HG03159 (cell line): ENCODE measurements at regions not wholly inside any gene's neighbourhood (a gene's known extent, or its start where the extent isn't known, plus 50 kb on each side); places are given as distances from the start of the nearest gene placed in this dataset.

Experiments
- ATAC-seq: cut with Tn5 transposase; IDR thresholded peaks from one replicate; pipeline ENCODE4 v1.9.1; 2021; ENCODE audit warnings: mild to moderate bottlenecking, moderate library complexity; ENCODE audit not compliant: unreplicated experiment

DNA sequence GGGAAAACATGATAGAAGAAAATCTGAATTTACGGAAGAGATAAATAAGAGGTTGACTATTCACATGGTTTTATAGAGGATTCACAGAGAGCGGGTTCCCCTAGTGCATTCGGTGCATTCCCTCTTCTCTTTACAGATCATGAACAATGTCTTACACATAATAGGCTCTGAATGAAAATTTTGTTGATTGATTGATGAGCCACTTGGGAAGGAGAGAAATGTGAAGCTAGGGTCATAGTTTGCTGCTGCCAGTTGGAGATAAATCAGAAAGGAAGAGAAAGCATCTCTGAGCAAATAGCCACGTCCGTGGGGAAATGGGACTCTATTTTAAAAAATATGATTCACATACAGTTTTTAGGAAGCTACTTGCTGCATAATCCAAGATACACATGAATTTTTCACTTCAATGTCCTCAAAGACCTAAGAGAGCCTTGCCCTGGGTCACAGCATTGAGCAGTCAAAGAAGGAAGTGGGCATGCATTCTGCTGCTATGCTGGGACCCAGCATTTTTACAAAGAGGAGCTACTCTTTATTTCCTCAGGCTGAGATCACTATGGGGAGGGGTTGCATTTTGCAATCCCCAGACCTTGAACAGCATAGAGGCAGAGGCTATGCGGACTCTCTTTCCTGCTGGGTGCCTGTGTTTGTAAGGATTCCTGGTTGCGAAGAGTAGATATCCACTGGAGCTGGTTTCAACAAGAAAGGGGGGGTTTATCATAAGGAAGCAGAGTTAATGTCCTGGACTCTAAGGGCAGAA lies 395.3 kb downstream of the TSN start:
- ATAC-seq = no peak

DNA sequence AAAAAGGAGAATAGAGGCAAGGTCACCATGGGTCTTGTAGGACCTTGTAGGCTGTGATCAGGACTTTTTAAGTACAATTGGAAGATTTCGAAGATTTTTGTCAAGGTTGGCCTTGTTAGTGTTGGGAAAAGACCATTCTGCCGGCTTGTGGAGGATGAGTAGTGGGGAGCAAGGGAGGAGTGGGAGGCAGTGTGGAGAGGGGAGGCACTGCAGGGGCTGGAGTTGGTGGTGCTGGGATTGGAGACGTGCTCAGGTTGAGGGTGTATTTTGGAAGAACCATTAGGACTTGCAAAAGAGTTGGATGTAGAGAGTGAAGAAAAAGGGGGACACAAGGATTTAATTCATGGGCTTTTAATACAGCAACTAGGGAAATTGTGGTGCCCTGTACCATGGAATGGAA lies 397.1 kb downstream of the TSN start:
- no peak for ATAC-seq

DNA sequence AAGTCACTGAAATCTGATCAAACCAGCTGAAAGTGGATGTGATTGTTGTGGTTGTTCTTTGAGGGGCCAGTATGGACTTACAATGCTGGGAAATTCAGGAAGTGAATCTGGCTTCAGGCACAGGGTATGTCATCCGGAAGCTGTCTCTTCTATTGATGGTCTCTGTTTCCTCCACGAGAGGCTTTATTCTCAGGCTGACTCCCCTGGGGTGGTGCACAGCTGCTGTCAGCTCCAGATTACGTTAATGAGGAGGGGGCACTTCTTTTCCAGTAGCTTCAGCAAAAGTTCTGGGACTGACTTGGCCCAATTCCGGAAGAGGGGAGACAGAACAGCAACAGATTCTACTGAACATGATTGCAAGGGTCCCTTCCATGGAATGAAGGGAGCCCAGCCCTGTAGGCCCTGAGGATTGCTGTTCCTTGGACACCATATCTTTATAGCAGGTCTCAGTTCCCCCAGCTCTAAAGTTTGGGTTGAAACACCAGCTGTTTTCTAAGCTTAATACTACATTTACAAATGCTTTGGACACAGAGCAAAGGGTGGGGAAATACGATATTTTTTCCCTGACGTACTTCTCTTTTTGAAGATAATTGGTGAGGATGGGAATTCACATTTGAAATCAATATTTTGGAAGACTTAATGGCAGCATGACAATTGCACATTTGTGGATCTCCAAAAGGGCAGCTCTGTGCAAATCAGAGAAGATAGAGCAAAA lies 400.9 kb downstream of the TSN start:
- no peak for ATAC-seq

DNA sequence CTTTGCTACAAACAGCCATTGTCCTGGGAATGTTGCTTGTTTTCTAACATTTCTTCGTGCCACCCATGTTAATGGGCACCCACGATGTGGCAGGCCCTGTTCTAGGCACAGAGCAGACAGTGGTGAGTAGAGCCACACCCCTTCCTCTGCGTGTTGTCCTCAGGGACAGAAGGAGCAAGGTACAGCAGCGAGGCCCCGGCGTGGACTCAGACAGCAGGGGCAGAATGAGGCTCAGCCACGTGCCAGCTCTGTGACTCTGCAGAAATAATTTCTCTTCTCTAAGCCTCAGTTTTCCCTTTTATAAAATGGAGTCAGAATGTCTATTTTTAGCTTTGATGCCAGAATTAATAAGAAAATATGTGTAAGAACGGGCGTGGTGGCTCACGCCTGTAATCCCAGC lies 401.7 kb downstream of the TSN start:
- ATAC-seq = no peak

DNA sequence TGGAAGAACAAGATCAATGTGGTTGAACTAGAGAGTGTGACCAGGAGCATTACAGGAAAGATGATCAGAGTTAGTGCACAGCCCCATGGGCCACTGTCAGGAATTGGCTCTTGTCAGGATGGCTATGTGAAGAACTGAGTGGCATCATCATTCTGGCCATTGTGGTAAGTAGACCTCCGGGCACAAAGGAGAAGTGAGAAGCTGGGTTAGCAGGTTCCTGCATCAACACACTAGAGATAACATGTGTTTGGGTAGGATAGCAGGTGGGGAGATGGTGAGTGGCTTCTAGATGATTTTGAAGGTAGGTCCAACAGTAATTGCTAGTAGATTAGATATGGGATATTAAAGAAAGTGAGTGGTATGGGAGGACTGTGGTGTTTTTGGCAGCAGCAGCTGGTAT lies 408.2 kb downstream of the TSN start:
- ATAC-seq = no peak

DNA sequence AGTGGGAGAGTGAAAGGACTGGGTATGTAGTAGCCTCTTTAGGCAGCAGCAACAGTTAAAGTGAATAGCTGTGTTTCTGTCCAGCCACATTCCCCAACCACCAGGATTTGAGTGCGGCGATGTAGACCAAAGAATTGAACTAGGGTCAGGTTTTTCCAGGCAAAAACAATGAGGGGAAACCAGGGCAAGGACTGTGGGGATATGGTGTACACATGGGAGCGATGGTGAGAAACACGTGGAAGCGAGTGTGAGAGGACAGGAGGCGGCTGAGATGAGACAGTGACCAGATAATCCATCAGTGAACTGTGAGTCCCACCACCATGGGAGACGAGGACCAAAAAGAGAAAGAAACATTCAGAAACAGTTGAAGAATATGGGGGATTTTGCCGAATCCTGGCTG lies 409.5 kb downstream of the TSN start:
- no peak for ATAC-seq

DNA sequence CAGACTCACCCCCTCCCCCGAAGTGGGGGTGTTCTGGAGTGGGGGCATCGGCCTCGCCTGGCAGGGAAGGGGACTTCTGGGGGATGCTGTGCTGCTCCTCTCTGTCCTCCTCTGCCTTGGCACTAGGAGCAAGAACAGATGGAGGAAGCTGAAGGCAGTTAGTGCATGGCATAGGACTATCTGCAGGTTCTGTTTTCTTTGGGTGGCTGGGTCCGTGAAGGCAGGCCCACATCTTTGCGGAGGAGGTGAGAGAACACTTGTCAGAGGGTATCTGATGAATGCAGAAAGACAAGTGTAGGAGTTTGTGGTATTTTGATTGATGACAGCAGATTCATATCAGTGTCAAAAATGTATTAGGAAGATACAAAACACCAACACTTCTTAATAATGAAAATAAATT lies 411.4 kb downstream of the TSN start:
- ATAC-seq = no peak

DNA sequence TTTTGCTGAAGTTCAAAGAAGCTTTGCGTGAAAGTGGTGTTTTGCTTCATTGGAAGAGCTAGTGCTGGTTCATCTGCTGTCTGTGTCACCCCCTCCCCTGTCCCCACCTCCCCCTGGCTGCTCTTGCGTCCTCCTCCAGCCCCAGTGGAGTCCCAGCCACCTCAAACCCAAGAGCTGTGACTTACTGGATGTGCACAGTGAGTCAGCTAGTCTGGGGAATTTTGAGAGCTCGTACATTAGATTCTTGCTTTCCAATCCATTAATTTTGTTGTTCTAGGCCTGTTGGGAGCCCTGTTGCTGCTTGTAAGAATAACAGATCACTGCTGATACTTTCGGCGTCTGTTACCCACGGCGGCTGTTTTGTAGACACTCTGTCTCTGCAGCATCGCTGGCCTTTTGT lies 412.1 kb downstream of the TSN start:
- no peak for ATAC-seq

DNA sequence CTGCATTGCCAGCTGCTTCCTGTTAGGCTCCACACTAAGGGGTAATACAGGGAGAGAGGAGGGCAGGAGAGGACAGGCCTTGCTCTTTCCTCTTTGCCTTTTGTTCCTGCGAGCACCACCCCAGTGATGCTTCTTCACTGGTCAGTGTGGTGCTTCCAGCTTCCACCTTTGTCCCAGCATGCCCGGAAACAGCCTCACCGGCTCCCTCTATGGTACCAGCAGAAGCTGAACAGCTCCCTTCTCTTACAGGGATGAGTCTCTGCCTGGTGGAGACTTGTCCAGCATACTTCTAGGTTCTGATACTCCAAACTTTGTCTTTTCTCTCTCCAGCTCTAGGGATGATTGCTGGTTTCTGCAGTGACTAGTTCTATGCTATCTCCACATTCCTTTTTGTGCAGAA lies 413.3 kb downstream of the TSN start:
- no peak for ATAC-seq

DNA sequence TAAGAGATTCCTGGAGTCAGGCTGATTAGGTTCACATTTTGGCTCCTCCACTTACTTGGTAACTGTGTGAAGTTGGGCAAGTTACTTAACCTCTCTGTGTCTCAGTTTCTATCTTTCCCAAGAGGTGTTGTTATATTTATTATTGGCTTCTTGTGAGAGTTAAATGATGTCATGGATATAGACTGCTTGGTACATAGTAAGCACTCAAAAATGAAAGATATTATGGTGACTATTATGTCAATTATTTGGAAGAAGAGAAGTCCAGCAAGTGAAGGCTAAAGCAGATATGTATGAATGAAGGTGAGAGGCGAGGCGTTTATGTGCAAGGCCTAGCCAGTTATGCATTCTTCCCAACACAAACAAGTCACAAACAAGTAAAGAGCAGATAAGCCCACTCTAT lies 417.4 kb downstream of the TSN start:
- no peak for ATAC-seq

DNA sequence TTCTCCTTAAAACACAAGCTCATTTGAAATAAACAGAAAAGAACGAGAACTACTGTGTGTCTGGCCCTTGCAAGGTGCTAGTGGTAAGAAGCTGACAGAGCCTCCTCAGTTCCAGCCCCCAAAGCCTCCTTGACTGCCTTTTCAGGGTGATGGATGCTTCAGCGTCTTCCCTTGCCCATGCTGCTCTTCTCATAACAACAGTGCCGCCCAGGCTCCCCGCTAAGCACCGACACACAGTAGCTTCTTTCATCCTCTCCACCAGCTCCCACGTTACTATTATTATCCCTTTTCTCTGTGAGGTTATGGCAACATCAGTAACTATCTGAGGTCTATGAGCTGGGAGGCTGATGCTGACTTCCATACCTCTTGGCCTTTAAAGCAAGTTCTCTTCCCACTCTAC lies 418.6 kb downstream of the TSN start:
- no peak for ATAC-seq

DNA sequence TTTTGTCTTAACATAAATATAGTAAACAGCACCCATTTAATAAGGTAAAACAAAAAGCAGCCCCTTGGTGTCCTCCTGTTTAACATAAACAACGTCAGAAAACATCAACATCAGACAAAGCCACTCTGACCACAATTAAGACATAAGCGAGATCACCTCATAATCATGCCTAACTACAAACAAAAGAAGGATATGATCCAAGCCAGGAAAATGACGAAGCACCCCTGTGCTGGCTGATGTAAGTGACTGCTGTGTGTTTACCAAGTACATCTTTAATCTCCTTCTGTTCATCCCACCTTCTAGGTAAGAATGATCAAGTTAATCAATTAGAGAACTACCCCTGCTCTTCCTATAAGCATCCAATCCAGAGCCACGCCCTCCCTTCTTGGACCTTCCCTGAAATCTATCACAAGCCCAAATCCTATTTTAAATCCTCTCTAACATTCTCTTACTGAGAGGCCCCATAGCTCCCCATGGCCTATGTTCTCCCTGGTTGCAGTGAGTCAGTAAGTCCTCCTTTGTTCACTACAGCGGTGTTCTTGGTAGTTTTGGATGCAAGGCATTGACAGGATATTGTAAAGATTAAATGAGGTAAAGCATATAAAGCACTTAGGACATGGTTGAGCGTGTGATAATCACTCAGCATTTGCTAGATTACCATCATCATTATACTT lies 424.2 kb downstream of the TSN start:
- ATAC-seq = no peak

DNA sequence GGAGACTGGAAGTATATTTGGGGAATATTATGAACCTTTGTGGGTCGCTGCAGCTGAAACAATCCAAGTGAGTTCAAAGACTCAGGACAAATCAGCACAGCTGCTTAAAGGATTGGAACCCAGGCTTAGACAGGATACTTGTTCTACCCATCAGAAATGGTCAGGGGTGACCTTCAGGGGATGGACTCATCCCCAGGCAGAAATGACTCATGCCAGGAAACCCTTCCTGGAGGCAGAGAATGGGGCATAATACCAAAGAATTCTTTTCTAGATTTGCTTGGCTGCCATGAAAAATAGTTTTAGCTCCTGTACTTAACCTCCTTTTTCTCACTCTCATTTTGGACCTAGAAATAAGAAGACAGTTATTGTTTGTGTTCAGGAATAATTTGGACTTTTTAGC lies 425.5 kb downstream of the TSN start:
- no peak for ATAC-seq

DNA sequence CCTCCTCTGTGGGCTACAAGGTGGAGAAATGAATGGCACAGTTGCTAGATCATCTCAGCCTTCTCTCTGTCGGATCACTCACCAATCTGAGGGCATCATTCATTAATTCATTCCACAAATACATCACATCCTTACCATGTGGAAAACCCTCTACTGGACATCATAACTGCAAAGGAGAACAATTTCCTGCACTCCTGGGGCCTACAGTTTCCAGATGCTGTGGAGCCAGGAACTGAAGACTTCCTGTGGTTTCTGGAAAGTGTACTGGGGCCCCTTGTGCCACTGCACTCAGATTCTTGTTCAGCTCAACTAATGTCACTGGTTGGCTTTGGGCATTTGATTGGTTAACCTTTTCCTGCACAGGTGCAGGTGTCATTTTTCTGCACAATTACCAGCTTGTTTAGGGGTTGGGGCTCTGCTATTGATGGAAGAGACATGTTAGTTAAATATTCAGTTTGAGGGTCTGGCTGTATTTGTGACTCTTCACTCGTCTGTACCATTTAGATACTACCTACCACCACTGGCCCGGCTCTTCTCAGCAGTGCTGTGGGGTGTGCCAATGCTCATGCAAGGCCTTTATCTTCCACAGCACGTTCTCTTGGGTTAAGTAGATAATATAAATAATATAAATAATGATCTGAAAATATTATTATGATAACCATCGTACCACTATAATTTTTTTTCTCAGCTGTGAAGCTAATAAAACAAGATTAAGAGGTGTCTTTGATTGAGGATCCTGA lies 427.3 kb downstream of the TSN start:
- ATAC-seq = no peak

DNA sequence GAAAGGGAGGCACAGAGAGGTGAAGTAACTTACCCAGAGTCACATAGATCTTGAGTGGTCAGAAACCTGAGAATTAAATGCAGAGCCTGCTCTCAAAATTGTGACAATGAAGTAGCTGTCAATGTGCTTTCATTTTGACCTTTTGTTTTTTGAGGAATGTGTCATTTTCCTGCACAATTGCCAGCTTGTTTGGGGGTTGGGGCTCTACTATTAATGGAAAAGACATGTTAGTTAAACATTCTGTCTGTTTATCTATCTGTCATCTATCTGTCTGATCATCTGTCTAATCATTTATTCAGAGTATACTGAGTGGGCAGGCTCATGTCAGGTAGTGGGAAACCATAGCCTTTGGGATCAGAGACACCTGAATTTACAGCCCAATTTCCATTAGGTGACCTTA lies 428.4 kb downstream of the TSN start:
- ATAC-seq = no peak

DNA sequence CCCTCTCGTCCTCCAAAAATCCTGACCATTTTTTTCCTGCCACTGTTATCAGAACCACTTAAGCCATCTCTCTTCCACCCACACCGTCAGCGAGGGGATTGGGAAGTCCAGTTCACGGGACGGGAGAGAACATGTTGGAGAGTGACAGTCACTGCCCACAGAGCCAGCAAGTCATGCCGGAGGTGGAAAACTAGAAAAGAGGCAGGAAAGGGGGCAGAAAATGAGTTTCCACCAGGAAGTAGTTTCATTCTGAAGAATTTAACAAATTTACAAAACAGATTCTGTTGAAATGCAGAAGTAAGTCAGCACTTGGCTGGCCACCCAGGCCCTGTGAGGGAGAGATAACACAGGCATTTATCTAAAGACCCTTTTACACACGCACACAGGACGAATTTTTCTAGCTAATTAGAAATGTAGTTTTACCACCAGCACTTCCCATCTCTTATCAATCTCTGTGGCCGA lies 431.3 kb downstream of the TSN start:
- ATAC-seq = no peak

DNA sequence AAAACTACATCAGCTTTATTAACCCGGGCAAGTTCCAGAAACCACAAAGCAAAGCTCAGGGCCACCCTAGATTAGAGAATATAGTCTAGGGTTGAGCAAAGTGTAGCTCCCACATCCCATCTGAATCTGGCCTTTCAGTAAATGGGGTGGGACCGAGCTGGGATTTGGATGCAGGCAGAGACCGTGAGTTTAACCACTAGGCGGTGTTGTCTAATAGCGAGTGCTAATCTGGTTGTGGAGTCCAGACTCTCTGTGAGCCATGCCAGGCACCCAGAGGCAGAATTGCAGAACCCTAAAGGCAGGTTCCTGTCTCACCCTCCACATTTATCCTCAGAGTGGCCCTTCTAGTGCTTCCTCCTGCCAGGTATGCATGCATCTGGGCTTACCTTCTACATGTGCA lies 435.9 kb downstream of the TSN start:
- peak; percentile 76 for ATAC-seq

DNA sequence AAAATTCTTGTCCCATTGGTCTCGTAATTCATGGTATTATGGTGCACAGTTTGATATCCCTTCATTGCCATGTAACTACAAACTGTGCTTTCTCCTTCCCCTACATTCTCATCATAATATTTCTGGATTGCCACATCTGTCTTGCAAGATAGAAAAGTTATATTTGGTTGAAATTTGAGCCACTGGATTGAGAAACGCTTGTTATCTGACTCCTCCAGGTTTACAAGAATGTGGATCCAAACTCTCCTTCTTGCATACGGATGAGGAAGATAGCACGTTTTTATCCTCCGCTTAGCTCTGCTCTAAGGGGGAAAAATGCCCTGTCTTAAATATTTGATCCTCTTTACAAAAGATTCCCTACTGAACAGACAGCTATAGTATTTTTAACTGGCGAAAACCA lies 438.2 kb downstream of the TSN start:
- ATAC-seq = no peak

DNA sequence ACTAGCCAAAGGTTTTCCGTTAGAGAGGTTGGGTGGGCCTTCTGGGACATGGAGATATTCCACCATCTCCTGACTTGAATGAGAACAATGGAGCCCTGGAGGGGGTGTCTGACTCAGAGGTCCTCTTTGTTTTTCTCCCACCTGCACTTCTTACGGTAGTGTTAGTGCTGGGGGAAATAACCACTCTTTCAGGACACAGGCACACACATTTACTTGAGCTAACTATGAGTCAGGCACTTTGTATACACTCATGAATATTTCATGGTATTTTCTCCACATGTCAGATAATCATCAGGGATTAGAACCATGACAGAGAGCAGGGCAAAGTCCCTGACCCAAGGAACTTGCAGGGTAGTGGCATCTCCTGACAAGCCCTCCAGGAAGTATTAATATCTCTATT lies 439.1 kb downstream of the TSN start:
- ATAC-seq = no peak

DNA sequence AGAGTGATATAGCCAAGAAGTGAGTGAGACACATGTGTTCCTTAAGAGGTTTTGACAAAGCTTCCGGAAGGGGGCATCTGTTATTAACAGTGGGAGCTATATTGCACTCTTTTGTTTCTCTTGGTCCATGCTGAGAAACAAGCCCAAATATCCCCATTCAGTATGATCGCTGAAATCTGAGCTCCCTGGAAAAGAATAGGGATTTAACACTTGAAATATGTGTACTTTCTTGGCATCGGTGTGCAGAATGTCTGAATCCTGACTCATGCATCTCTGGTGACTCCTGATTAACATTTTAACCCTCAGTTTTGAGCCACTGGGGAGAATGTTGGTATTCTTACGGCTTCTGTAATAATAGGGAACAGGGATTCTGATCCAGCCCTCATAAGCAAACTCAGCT lies 448.1 kb downstream of the TSN start:
- no peak for ATAC-seq

DNA sequence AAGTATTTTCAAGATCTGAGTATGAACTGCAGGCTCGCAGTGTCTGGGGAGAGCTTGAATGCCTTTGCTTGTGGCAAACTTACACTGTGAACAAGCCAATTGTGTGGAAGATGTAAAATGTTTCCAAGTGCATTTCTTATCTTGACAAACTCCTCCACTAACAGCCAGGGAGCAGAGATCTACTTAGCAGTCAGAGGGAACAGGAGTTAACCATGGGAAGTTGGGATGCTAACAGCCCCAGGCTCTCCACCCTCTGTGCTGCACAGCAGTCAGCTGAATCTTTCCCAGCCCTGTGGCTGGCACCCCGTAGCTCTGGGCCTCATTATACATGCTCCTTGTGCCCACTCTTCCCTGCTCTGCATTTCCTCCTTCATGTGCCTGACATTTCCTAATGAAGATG lies 450.2 kb downstream of the TSN start:
- no peak for ATAC-seq
